ENCODE measurements at regions not wholly inside any gene's neighbourhood (a gene's known extent, or its start where the extent isn't known, plus 50 kb on each side); places are given as distances from the start of the nearest gene placed in this dataset.
"Not testable (repeated sequence)": the region's sequence is repeated elsewhere in the genome, so short reads cannot be mapped to it uniquely, and the experiment has no call there.

DNA sequence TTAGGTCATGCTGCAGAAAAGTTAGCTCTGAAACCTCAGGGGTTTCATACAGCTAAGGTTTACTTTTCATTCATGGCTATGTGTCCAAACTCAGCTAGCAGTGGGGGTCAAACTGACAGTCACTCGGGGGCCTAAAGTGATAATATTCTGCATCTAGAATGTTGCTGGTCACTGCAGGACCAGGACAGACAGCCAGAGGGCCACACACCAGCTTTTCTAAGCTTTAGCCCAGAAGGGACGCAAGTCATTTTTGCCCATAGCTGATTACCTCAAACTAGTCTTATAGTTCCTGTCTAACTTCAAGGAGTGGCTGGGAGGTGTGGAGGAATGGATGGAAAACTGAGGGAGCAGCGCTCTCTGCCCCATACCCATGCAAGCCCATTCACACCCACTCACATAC lies 163.0 kb upstream of the NLRP1 start:
- DNase-seq (ENCODE audit: low spot score) = no peak

DNA sequence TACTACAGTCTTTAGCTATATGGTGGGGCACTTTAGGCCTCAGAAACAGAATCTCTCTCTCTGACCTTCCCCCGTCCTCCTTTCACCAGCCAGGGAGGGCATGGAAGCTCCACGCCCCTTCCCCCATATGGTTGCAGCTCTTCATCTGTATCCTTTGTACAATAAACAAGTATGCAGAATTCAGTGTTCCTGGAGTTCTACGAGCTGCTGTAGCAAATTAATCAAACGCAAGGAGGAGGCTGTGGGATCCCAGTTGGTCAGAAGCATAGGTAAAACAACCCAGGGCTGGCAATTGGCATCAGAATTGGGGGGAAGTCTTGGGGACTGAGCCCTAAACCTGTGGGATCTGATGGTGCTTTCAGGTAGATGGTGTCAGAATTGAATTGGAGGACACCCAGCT lies 163.7 kb upstream of the NLRP1 start:
- no peak for DNase-seq (ENCODE audit: low spot score)

DNA sequence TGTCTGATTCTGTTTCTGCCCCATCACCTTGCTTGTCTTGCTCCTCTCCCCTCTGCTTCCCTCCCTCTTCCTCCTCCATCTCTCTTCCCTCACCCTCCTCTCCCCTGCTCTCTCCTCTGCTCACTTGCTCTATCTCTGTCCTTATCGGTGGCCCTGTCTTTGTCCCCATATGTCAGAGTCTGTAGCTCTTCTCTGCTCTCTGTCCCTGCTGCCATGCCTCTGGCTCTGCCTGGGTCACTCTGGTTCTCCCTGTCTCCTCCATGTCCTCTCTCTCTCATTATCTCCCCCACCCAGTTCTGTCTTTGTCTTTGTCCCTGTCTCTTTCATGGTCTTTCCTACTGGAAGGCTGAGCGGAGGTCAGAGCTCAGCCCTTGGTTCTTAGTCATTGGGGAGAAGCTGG lies 169.1 kb upstream of the NLRP1 start:
- DNase-seq (ENCODE audit: low spot score) = no peak

DNA sequence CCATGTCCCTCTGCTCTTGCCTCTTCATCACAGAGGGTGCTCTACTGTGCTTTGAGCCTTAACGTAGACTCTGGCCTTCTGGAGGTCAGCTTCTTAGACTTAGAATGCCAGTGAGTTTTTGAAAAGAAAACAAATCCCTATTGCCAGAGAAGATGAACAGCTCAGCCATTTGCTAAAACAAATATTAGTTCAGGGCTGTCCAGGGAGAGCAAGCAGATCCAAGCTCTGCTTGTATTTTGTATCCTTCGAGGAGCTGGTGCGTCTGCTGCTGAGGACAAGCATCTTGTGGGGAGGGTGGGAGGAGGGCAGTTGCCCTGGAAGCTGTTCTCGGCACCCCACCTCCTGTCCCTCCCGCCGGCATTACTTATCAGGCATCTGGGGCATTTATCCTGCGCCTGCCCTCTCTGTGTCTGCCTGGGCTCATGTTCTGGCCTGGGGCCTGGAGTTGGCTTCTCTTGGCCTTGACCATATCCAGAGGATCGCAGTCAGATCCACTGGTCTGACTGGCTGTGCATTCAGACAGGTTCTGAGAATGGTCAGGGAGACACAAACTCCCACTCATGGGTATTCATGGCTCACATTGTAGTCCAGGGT lies 173.1 kb upstream of the NLRP1 start:
- DNase-seq (ENCODE audit: low spot score) = no peak

DNA sequence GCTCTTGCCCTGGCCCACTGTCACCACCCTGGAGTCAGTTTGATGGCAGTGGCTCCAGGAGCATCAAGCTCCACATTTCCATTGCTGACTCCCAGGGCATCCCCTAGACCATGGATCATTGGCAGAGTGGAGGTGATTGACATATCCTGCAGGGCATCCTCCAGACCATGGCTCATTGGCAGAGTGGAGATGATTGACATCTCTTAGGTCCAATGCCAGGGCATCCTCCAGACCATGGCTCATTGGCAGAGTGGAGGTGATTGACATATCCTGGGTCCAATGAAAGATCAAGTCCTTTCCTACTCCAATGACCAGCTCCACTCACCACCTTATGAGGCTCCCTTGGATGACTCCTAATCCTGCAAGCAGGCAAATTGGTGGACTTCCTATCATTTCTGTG lies 174.3 kb upstream of the NLRP1 start:
- DNase-seq (ENCODE audit: low spot score) = no peak

DNA sequence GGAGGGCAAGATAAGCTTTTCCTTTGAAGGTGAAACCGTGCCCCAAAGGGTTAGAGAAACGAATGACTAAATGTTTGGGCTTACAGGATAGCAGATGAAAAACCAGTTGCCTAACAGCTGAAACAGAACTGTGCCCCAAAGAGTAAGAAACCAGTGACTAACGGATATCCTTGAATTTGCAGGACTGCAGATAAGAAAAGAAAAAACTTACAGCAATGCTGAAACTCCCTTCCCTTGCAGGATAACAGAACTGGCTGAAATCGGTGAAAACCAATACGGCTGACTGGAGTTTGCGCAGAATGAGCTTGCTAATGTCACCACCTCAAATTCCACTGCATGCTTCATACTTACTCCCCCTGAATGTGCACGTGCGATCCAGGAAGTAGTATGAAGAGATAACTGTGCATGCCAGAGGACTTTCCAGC lies 175.2 kb upstream of the NLRP1 start:
- peak; percentile 23 for DNase-seq (ENCODE audit: low spot score)

DNA sequence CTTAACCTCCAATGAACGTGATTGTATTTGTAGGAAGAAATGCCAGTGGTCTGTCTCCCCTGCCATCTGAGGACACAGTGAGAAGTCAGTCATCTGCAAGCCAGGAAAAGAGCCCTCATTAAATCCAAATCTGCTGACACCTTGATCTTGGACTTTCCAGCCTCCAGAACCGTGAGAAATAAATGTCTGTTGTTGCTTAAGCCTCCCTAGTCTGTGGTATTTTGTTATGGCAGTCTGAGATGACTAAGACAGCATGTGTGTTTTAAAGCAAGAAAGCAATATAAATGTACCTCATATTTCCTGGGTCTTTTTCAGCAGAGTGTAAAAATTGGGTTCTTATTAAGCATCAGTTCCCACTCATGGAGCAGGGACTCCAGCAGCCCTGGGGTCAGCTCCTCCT lies 177.9 kb upstream of the NLRP1 start:
- no peak for DNase-seq (ENCODE audit: low spot score)

DNA sequence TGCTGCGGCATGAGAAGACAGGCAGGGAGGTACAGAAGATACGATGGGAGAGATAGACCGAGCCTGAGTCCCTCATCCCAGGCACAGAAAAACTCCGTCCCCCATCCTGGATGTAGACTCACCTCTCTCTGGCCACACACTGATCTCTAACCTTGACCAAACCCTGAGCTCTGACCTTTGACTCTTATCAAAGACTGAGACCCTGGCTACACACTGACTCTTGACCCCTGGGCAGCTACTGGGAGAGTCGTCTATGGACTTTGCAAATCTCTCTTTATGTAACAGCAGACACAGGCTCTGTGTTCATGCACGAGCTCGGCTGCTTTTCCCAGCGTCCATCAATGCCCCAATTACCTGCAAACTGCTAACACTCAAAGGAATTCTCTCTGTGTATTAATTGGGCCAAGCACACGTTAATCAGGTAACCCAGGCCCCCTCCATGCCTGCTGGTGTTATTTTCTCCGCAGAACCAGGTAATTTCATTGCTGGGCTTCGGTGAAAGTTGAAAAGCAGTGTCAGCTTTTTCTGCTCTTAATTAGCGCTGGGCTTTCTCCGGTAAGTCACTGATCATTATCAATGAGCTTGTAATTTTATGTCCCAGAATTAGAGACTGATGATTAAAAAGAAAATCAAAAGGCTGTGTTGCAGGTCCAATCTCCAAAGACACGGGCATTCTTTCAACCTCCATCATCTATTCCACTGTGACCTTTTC lies 179.4 kb upstream of the NLRP1 start:
- DNase-seq (ENCODE audit: low spot score) = no peak

DNA sequence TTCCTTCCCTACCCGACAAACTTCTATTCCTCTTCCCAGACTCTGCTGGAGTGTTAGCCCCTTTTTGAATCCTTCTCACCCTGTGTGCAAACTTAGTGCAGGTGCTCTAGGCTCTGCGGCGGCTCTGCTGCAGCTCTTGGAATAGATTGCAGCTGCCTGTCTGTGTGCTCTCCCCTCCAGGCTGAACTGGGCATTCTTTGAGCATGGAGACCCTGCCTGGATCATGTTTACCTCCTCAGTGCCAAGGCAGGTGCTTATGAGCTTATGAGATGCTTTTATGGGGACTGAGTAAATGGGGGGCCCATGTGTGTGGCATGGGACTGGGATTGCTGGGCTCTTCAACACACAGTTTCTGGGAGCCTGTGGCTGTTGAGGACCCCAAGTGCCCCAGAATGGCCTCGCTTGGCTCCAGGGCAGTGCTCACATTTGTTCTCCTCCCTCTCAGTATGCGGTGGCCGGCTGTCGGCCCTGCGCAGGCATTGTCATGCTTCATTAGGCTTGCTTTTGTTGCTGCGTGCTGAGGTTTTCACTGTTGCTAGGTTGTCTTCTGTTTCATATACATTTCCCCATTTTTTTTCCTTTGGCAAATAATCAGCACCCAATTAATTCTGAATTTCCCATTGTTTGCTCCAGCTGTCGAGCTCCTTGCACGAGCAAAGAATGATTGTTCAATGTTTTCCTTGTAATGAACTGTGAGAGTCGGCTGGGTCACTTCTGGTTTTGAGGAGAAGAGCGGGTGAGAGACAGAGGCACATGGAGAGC lies 185.5 kb upstream of the NLRP1 start:
- DNase-seq (ENCODE audit: low spot score) = no peak

DNA sequence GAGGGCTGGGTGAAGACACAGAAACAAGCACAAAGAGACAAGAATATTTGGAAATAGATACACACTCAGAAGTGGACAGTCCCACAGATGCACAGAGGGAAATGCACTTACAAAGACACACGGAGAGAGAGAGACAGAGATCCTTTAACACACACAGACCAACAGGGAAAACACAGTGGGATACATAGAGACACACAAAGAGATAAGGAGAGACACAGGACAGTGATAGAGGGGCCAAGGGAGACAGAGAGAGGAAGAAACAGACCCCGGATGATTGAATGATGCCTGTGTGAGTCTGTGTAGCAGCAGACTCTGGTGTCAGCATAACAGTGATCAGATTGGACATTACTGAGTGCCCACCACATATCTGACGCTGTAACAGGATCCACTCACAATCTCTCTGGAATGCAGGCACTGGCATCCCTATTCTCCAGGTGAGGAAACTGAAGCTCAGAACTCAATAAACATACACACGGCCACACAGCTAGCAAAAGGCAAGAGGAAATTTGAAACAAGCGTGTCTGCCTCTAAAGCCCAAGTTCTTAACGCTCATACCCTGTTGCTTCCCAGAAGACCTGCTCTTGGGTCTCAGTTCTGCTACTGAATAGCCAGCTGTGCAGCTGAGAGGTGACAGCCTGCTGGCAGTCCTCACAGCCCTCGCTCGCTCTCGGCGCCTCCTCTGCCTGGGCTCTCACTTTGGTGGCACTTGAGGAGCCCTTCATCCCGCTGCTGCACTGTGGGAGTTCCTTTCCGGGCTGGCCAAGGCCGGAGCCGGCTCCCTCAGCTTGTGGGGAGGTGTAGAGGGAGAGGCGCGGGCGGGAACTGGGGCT lies 186.3 kb upstream of the NLRP1 start:
- no peak for DNase-seq (ENCODE audit: low spot score)

DNA sequence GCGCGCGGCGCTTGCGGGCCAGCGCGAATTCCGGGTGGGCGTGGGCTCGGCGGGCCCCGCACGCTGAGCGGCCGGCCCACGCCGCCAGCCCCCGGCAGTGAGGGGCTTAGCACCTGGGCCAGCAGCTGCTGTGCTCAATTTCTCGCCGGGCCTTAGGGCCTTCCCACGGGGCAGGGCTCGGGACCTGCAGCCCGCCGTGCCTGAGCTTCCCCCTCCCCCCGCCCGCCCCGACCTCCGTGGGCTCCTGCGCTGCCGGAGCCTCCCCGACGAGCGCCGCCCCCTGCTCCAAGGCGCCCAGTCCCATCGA lies 186.9 kb upstream of the NLRP1 start:
- not testable (repeated sequence) for DNase-seq (ENCODE audit: low spot score)

DNA sequence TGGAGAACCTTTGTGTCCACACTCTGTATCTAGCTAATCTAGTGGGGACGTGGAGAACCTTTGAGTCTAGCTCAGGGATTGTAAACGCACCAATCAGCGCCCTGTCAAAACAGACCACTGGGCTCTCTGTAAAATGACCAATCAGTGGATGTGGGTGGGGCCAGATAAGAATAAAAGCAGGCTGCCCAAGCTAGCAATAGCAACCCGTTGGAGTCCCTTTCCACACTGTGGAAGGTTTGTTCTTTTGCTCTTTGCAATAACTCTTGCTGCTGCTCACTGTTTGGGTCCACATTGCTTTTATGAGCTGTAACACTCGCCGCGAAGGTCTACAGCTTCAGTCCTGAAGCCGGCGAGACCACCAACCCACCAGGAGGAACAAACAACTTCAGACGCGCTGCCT lies 187.7 kb upstream of the NLRP1 start:
- DNase-seq (ENCODE audit: low spot score) = not testable (repeated sequence)

DNA sequence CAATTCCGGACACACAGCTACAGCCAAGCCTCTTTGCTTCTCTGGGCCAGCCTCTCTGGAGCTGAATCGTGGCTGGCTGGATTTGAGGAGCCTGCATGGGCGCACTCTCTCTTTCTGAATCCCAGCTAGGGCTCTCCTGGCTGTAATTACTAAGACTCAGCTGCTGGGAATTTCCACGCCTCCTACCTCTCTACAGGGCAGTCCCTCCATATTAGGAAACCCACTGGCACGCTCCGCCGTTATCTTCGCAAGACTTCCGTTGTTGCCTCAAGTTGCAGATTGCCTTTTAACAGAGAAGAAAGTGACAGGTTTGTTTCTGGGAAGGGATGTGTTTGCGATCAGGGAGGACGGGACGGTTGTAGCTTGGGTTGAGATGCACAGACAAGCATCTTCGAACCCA lies 188.4 kb upstream of the NLRP1 start:
- DNase-seq (ENCODE audit: low spot score) = no peak

DNA sequence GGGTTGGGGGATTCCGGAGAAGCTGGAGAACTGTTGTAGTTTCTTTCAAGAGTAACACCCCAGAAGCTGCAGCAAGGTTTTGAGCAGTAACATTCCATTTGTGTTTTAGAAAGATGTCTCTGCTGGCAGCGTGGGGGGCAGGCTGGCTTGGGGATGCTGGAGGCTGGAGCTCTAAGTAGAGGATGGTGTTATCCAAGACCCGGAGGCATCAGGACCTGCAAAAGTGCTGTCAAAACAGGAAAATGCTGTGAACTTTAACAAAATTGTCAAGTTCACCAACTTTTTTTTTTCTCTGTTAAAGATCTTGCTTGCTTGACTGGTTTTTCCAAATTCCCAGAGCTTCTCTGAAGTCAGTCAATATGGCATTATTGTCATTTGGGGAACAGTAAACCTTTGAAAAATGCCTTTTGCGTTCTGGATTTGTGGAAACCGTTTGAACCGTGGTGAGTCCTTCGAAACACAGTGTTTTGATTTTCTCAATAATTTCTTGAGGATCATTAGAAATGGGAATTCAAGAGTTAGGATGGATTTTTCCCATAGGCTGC lies 189.6 kb upstream of the NLRP1 start:
- peak; percentile 4 for DNase-seq (ENCODE audit: low spot score)

DNA sequence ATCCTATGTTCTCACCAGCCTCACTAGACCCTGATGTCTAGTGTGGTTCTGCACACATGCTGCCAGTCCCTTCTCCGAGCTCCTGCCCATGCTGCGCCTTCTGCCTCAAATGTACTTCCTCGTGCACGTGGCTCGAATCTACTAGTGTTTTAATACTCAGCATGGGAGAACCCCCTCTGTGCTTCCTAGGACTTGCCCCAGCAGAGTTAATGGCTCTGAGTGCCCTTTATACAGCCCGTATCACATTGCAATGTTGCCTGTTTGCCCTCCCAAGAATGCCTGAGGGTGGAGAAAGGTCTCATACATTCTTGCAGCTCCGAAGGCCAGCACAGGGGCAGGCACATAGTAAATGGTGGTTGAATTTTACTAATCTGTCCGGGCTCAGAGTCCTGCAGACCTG lies 190.8 kb upstream of the NLRP1 start:
- DNase-seq (ENCODE audit: low spot score) = no peak

DNA sequence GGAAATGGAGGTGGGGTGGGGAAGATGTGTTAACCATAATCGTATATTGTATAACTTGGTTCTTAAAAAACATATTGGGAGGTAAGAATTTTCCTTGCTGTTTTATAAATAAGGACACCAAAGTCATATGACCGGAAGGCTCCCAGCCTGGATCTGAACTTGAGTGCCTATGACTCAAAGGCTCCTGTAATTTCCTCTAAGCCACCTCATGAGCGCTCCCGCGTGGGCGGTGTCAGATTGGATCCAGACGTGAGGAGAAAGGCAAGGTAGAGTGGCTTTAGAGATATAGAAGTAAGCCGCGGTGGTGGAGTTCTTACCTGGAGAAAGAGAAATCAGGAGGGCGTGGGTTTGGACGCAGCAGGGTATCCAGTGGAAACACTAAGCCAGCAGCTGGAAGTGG lies 196.2 kb upstream of the NLRP1 start:
- DNase-seq (ENCODE audit: low spot score) = no peak

DNA sequence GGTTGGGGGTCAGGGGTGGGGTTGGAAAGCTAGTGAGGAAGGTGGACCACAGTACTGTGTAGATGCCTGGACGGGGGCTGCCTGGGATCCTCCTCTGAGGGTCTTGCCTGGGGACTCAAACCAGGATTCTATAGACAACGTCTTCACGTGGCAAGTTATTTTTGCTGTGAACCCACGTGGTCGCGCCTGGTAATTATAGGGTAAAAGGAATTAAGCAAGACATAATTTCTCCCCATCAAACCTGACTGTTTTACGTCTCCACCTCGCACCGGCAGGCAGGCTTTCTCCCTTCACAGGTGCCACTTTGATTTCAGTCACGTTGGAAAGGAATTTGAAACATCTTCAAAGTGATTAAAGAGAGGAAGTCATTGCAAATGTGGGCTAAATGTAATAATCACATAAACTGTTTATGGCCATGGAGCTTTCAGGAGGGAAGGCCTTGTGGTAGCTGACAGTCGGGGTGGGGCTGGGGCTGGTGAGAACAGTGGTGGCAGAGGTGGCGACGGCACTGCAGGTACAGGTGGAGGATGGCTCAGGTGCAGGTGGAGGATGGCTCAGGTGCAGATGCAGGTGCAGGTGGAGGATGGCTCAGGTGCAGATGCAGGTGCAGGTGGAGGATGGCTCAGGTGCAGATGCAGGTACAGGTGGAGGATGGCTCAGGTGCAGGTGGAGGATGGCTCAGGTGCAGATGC lies 197.1 kb upstream of the NLRP1 start:
- DNase-seq (ENCODE audit: low spot score) = no peak

DNA sequence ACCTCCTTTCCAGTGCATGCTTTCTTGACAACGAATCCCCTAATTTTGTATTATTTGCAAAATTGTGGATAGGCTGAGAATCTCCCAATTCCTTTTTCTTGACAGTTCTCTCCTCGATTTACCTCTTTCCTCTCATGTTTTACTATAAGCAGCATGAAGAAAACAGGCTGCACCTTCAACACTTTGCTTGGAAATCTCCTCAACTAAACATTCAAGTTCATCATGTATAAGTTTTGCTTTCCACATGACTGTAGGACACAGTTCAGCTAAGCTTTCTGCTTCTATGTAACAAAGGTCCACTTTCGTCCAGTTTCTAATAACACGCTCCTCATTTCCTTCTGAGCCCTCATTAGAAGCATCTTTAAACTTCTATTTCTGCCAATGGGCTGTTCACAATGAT lies 199.0 kb upstream of the NLRP1 start:
- no peak for DNase-seq (ENCODE audit: low spot score)

DNA sequence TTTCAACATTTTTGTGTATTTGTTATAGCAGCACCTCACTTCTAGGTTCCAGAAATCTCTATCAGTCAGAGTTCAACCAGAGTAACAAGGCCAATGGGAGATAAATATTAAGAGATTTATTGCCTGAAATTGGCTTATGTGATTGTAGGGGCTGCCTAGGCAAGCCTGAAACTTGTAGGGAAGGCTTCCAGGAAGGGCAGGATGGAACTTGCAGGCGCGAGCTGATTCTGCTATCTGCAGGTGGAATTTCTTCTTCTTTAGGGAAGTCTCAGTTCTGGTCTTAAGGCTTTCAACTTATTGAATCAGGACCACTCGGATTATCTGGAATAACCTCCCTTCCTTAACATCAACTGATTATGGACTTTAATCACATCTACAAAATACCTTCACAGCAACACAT lies 199.5 kb upstream of the NLRP1 start:
- no peak for DNase-seq (ENCODE audit: low spot score)

DNA sequence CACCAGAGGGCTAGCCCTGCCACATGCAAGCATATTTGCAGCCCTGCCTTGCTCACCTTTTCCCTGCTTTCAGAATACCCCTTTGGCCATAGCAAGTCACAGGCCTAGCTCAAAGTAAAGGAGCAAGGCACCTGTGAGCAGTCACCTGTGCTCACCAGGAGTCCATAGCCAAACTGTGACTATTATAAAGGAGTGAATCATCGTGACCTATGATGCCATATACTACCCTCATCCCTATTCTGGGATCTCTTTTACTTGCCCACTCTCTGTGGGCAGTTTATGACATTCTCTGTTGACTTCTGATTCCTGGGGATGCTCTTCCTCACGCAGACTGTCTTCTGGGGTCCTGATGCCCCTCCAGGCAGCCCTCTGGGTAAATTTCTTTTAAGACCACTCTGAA lies 200.5 kb upstream of the NLRP1 start:
- no peak for DNase-seq (ENCODE audit: low spot score)

DNA sequence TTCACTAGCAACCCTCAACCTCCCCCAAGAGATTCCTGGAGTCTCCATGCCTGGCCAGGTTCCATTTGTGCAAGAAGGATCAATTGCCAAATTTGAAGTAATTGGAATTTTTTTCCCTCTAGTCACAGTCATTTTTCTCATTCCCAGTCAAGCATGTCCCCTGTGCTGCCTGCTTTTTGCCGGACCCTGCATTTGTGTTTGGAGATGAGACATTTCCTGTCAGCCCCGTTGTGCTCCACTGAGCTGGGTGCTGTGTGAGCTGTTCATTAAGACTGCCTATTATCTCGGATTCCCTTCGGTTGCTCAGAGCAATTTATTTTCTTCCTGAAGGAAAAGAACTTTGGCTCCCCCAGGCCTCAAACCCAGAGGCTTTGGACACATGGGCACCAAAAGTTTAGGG lies 201.0 kb upstream of the NLRP1 start:
- no peak for DNase-seq (ENCODE audit: low spot score)

All from umbilical cord (tissue), 1 donor.